ENCODE measurements at regions not wholly inside any gene's neighbourhood (a gene's known extent, or its start where the extent isn't known, plus 50 kb on each side); places are given as distances from the start of the nearest gene placed in this dataset.

- H3K27me3 Mint-ChIP-seq, result peaks cover 8% of the 10 kb centered on the region
- no peak for TF ChIP-seq CTCF (IDR thresholded peaks at IDR 0.05)
- POLR2A ChIA-PET, result no interaction called here
- H3K4me3 Mint-ChIP-seq, result no peak overlapping the region
- H3K36me3 Mint-ChIP-seq (ENCODE audit: low read depth), result no peaks in the 10 kb centered on the region
- H3K9me3 Mint-ChIP-seq, result peaks cover 3% of the 10 kb centered on the region
- H3K4me1 Mint-ChIP-seq, result no peaks in the 10 kb centered on the region
- ATAC-seq (ENCODE audit: low read depth), result no peak
- no peak for DNase-seq
- no peak overlapping the region for H3K27ac Mint-ChIP-seq
- intact Hi-C loops (cut with micrococcal nuclease), result no loop called here
- CTCF ChIA-PET, result no interaction called here
Observed at GRCh38 chr10:117905404-117905803, 141.3 kb downstream of the RAB11FIP2 start.

- TF ChIP-seq CTCF (IDR thresholded peaks at IDR 0.05), result no peak
- Mint-ChIP-seq H3K27ac (no peak overlapping the region), H3K4me1 (no peaks in the 10 kb centered on the region), H3K27me3 (peaks cover 20% of the 10 kb centered on the region), H3K36me3 (ENCODE audit: low read depth) (no peaks in the 10 kb centered on the region), H3K9me3 (no peaks in the 10 kb centered on the region), H3K4me3 (no peak overlapping the region)
- DNase-seq, result no peak
- ATAC-seq (ENCODE audit: low read depth), result no peak
- CTCF ChIA-PET, result no interaction called here
- POLR2A ChIA-PET, result no interaction called here
- intact Hi-C loops (cut with micrococcal nuclease), result no loop called here
Observed at GRCh38 chr10:117911684-117912083, 135.1 kb downstream of the RAB11FIP2 start.

GRCh38 chr10:117914334-117914733 is 132.4 kb downstream of the RAB11FIP2 start:
- peaks cover 20% of the 10 kb centered on the region for H3K27me3 Mint-ChIP-seq
- intact Hi-C loops (cut with micrococcal nuclease), result no loop called here
- no peaks in the 10 kb centered on the region for H3K4me1 Mint-ChIP-seq
- CTCF ChIA-PET, result no interaction called here
- no peak for ATAC-seq (ENCODE audit: low read depth)
- no peak overlapping the region for H3K4me3 Mint-ChIP-seq
- no peak for DNase-seq
- TF ChIP-seq CTCF (IDR thresholded peaks at IDR 0.05), result no peak
- H3K27ac Mint-ChIP-seq, result no peak overlapping the region
- POLR2A ChIA-PET, result no interaction called here
- no peaks in the 10 kb centered on the region for H3K36me3 Mint-ChIP-seq (ENCODE audit: low read depth)
- H3K9me3 Mint-ChIP-seq, result no peaks in the 10 kb centered on the region

GRCh38 chr10:117920956-117921355 is 125.8 kb downstream of the RAB11FIP2 start:
- CTCF ChIA-PET, result no interaction called here
- ATAC-seq (ENCODE audit: low read depth) (no peak), DNase-seq (no peak)
- no peak overlapping the region for H3K4me3 Mint-ChIP-seq
- no peaks in the 10 kb centered on the region for H3K36me3 Mint-ChIP-seq (ENCODE audit: low read depth)
- H3K4me1 Mint-ChIP-seq, result no peaks in the 10 kb centered on the region
- H3K9me3 Mint-ChIP-seq, result no peaks in the 10 kb centered on the region
- POLR2A ChIA-PET, result no interaction called here
- intact Hi-C loops (cut with micrococcal nuclease), result no loop called here
- TF ChIP-seq CTCF (IDR thresholded peaks at IDR 0.05), result no peak
- no peak overlapping the region for H3K27ac Mint-ChIP-seq
- no peaks in the 10 kb centered on the region for H3K27me3 Mint-ChIP-seq

- Mint-ChIP-seq H3K4me3 (no peak overlapping the region), H3K36me3 (ENCODE audit: low read depth) (no peaks in the 10 kb centered on the region), H3K4me1 (no peaks in the 10 kb centered on the region), H3K27me3 (no peaks in the 10 kb centered on the region), H3K27ac (no peak overlapping the region), H3K9me3 (no peaks in the 10 kb centered on the region)
- TF ChIP-seq CTCF (IDR thresholded peaks at IDR 0.05), result no peak
- DNase-seq (no peak), ATAC-seq (ENCODE audit: low read depth) (no peak)
- intact Hi-C loops (cut with micrococcal nuclease), result no loop called here
- CTCF ChIA-PET, result no interaction called here
- POLR2A ChIA-PET, result no interaction called here
Observed at GRCh38 chr10:117921421-117921820, 125.3 kb downstream of the RAB11FIP2 start.

Measured in activated B cell treated with CpG ODN at 0.5 μM for 24 hours (primary cell).